Keratinocyte (primary cell): ENCODE measurements at regions not wholly inside any gene's neighbourhood (a gene's known extent, or its start where the extent isn't known, plus 50 kb on each side); places are given as distances from the start of the nearest gene placed in this dataset.

Experiments
- CTCF ChIP-seq, 3 experiments: IDR thresholded peaks in 1 of 3; conservative IDR thresholded peaks in 1 of 3; optimal IDR thresholded peaks in 1 of 3; 2 replicates in 2 of 3; 3 replicates in 1 of 3; pipeline versions ENCODE3 to v1.5.1; 2011; ENCODE audit warnings: low read length in 3 of 3, mild to moderate bottlenecking in 3 of 3, moderate library complexity in 2 of 3, control low read depth in 1 of 3, inconsistent platforms in 1 of 3; ENCODE audit not compliant: insufficient read depth in 2 of 3; ENCODE audit errors: extremely low read depth in 1 of 3
- EZH2 ChIP-seq: IDR thresholded peaks from one replicate; pipeline ENCODE4 v1.6.1; 2012; ENCODE audit warnings: inconsistent platforms, mild to moderate bottlenecking, low read length, moderate library complexity

GRCh38 chr2:41129988-41130387 is 678.1 kb upstream of the SLC8A1 start:
- TF ChIP-seq CTCF (optimal IDR thresholded peaks at IDR 0.05 in 1 of 3, IDR thresholded peaks at IDR 0.05 in 1 of 3, conservative IDR thresholded peaks at IDR 0.05 in 1 of 3; ENCODE audit: extremely low read depth in 1 of 3, insufficient read depth in 2 of 3, low read length in 3 of 3) (no peak), EZH2 (no peak)
